Dermis microvascular lymphatic vessel endothelial cell (primary cell): ENCODE measurements at regions not wholly inside any gene's neighbourhood (a gene's known extent, or its start where the extent isn't known, plus 50 kb on each side); places are given as distances from the start of the nearest gene placed in this dataset.
A peak's percentile ranks its signal among the peaks of the same experiment; 100 is the strongest.

Experiments
- DNase-seq, 2 donors: peaks; one replicate each; pipeline versions ENCODE4 v3.0.0 to v3.0.0-alpha.2; 2010; ENCODE audit warnings: low read depth in 2 of 2

- DNase-seq, result no peak
These were observed 100.4 kb upstream of the SLC44A1 start for GRCh38 chr9:105144076-105144475.

- DNase-seq, result no peak
These were observed 99.6 kb upstream of the SLC44A1 start for GRCh38 chr9:105144841-105145240.

GRCh38 chr9:105146677-105147076 is 97.8 kb upstream of the SLC44A1 start:
- no peak for DNase-seq

GRCh38 chr9:105147110-105147871 is 97.2 kb upstream of the SLC44A1 start:
- DNase-seq, result no peak

GRCh38 chr9:105148328-105149006 is 96.0 kb upstream of the SLC44A1 start:
- no peak for DNase-seq

- no peak for DNase-seq
These were observed 93.3 kb upstream of the SLC44A1 start for GRCh38 chr9:105150991-105151685.

- no peak for DNase-seq
These were observed 92.8 kb upstream of the SLC44A1 start for GRCh38 chr9:105151686-105151995.

GRCh38 chr9:105154723-105155191 is 89.7 kb upstream of the SLC44A1 start:
- no peak for DNase-seq

- DNase-seq, result peak; percentile 2 to 58
These were observed 87.3 kb upstream of the SLC44A1 start for GRCh38 chr9:105157171-105157583.

- no peak for DNase-seq
These were observed 86.4 kb upstream of the SLC44A1 start for GRCh38 chr9:105158020-105158419.

GRCh38 chr9:105158898-105159297 is 85.6 kb upstream of the SLC44A1 start:
- no peak for DNase-seq

GRCh38 chr9:105168870-105169319 is 75.6 kb upstream of the SLC44A1 start:
- no peak for DNase-seq

- no peak for DNase-seq
These were observed 73.4 kb upstream of the SLC44A1 start for GRCh38 chr9:105171076-105171475.

GRCh38 chr9:105171589-105171988 is 72.9 kb upstream of the SLC44A1 start:
- no peak for DNase-seq

GRCh38 chr9:105172436-105172835 is 72.0 kb upstream of the SLC44A1 start:
- DNase-seq, result no peak

- DNase-seq, result no peak
These were observed 71.1 kb upstream of the SLC44A1 start for GRCh38 chr9:105173306-105173705.

- no peak for DNase-seq
These were observed 70.6 kb upstream of the SLC44A1 start for GRCh38 chr9:105173826-105174225.

GRCh38 chr9:105176194-105176593 is 68.3 kb upstream of the SLC44A1 start:
- DNase-seq, result no peak

GRCh38 chr9:105178076-105178475 is 66.4 kb upstream of the SLC44A1 start:
- DNase-seq, result no peak

- DNase-seq, result peak in 1 of 2 donors; percentile 39
These were observed 56.7 kb upstream of the SLC44A1 start for GRCh38 chr9:105187781-105188180.

GRCh38 chr9:105188746-105189145 is 55.7 kb upstream of the SLC44A1 start:
- peak in 1 of 2 donors; percentile 9 for DNase-seq

GRCh38 chr9:105191508-105192121 is 52.8 kb upstream of the SLC44A1 start:
- DNase-seq, result no peak
